ENCODE measurements at regions not wholly inside any gene's neighbourhood (a gene's known extent, or its start where the extent isn't known, plus 50 kb on each side); places are given as distances from the start of the nearest gene placed in this dataset.

DNA sequence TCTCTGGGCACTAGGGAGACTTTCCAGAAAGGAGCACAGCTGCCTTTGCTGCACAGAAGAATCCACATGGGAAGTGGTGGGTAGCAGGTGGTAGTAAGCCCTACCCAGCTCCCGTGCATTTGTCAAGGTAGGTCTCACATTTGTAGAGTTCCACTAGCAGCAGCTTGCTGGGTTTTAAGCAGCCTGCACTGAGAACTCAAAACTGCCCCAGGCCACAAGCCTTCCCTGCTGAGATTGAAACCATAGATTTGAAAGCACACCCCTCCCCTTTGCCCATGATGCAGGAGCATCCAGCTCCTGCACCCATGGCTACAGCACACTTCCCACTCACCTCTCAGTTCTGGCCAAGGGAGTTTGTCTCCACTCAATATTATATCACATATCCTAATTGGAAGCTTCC lies 604.5 kb upstream of the STEAP1 start:
- TF ChIP-seq, protein P1, sequence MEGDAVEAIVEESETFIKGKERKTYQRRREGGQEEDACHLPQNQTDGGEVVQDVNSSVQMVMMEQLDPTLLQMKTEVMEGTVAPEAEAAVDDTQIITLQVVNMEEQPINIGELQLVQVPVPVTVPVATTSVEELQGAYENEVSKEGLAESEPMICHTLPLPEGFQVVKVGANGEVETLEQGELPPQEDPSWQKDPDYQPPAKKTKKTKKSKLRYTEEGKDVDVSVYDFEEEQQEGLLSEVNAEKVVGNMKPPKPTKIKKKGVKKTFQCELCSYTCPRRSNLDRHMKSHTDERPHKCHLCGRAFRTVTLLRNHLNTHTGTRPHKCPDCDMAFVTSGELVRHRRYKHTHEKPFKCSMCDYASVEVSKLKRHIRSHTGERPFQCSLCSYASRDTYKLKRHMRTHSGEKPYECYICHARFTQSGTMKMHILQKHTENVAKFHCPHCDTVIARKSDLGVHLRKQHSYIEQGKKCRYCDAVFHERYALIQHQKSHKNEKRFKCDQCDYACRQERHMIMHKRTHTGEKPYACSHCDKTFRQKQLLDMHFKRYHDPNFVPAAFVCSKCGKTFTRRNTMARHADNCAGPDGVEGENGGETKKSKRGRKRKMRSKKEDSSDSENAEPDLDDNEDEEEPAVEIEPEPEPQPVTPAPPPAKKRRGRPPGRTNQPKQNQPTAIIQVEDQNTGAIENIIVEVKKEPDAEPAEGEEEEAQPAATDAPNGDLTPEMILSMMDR (IDR thresholded peaks at IDR 0.05; ENCODE audit: low read length, missing control alignments): no peak
- no peak overlapping the region for H3K4me3 ChIP-seq (replicated peaks; ENCODE audit: low read depth, low read length)
- no peak for DNase-seq (ENCODE audit: low read depth)

DNA sequence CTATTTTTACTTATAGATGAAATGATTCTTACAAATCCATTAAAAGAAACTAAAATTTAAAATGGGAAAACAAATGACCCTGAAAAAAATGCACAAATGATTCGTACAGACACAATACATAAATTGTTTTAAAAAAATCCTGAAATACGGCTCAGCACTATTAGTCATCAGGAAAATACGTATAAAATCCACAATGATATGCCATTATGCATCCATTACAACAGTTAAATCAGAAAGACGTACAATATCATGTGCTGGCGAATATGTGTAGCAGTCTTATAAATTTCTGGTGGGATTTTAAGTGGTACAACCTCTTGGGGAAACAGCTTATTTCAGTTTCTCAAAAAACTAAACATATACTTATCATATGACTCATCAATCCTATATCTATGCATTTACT lies 600.1 kb upstream of the STEAP1 start:
- no peak for DNase-seq (ENCODE audit: low read depth)
- TF ChIP-seq, protein P1 (IDR thresholded peaks at IDR 0.05; ENCODE audit: low read length, missing control alignments): no peak

DNA sequence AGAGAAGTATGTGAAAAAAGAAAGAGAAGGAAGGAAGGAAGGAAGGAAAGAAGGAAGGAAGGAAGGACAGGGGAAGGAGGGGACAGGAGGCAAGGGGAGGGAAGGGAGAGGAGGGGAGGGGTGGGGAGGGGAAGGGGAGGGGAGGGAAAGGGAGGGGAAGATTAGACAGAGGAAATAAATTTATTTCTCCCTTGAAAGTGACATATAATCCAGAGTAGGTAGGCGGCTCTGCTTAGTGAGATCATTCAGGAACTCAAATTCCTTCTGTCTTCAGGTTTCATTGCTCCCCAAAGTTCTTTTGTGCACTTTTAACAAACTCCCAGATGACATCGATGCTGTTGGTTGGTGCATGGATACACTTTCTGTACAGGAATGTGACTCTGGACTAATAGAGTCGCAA lies 594.7 kb upstream of the STEAP1 start:
- no peak for DNase-seq (ENCODE audit: low read depth)
- no peak overlapping the region for H3K4me3 ChIP-seq (replicated peaks; ENCODE audit: low read depth, low read length)
- TF ChIP-seq, protein P1 (IDR thresholded peaks at IDR 0.05; ENCODE audit: low read length, missing control alignments): no peak

More for the DNA sequence above, 600.1 kb upstream of the STEAP1 start:
- H3K4me3 ChIP-seq (replicated peaks; ENCODE audit: low read depth, low read length): no peak overlapping the region

DNA sequence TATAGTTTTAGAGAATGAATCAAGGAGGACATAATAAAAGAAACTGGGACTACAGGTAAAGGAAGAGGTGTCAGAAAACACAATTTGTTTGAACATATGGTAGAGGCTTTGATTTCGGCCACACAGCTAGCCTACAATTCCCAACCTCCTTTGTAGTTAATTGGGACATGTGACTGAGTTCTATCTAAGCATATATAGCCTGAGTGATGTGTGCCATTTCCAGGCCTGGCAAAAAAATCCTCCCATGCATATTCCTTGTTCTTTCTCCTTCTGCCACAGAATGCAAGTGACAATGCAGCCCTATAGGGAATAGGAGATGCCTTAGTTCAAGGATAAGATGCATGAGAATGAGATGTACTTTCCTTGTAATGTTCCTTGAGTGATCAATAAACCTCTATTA lies 590.7 kb upstream of the STEAP1 start:
- TF ChIP-seq, protein P1 (IDR thresholded peaks at IDR 0.05; ENCODE audit: low read length, missing control alignments): no peak
- H3K4me3 ChIP-seq (replicated peaks; ENCODE audit: low read depth, low read length): no peak overlapping the region
- no peak for DNase-seq (ENCODE audit: low read depth)

DNA sequence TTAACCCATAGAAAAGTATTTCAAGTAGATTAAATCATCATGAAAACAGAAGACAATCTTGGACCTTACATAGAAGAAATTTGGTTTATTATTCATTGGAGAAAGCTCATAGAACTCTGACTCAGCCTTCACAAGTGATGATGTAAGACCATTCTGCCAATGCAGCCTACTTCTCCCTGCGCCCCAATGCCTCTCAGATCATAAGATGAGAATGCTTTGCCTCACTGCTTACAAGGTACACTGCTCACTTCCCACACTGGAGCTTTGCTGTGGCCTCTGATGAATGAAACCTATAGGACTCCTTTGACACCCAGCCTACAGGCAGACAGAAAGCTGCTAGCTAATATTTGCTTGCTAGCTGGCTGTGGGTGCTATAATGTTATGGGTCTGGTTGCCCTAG lies 569.4 kb upstream of the STEAP1 start:
- TF ChIP-seq, protein P1 (IDR thresholded peaks at IDR 0.05; ENCODE audit: low read length, missing control alignments): no peak
- DNase-seq (ENCODE audit: low read depth): no peak
- H3K4me3 ChIP-seq (replicated peaks; ENCODE audit: low read depth, low read length): no peak overlapping the region

DNA sequence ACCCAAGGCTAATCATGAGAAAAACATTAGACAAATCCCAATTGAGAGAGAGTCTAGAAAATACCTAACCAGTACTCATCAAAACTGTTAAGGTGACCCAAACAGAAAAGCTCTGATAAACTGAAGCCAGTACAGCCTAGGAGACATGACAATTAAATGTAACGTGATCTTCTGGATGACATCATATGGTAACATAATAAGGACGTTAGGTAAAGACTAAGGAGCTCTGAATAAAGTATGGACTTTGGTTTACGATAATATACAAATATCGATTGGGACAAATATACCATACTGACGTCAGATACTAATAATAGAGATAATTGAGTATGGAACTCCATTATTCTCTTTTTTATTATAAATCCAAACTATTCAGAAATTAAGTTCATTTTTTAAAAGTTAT lies 561.1 kb upstream of the STEAP1 start:
- TF ChIP-seq, protein P1 (IDR thresholded peaks at IDR 0.05; ENCODE audit: low read length, missing control alignments): no peak

DNA sequence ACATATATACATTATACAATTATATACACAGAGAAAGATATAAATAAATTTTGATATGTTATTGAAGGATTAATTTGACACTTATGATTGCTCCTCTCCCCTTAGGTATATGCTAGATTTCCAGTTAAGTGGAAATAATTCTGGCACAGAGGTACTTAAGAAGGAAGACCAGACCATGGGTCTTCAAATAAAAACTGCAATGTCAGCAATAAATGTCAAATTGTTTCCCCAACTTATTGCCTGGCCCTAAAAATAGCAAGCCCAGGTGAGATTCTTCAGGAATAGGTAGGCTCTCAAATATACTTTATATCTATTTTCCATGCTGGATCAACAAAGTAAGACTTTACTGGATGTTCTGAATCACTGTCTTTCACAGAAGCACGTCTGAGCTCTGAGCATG lies 551.3 kb upstream of the STEAP1 start:
- TF ChIP-seq, protein P1 (IDR thresholded peaks at IDR 0.05; ENCODE audit: low read length, missing control alignments): no peak
- DNase-seq (ENCODE audit: low read depth): no peak
- no peak overlapping the region for H3K4me3 ChIP-seq (replicated peaks; ENCODE audit: low read depth, low read length)

More for the DNA sequence above, 561.1 kb upstream of the STEAP1 start:
- H3K4me3 ChIP-seq (replicated peaks; ENCODE audit: low read depth, low read length): no peak overlapping the region
- no peak for DNase-seq (ENCODE audit: low read depth)

All from fibroblast of pulmonary artery (primary cell).